ENCODE measurements at regions not wholly inside any gene's neighbourhood (a gene's known extent, or its start where the extent isn't known, plus 50 kb on each side); places are given as distances from the start of the nearest gene placed in this dataset.

DNA sequence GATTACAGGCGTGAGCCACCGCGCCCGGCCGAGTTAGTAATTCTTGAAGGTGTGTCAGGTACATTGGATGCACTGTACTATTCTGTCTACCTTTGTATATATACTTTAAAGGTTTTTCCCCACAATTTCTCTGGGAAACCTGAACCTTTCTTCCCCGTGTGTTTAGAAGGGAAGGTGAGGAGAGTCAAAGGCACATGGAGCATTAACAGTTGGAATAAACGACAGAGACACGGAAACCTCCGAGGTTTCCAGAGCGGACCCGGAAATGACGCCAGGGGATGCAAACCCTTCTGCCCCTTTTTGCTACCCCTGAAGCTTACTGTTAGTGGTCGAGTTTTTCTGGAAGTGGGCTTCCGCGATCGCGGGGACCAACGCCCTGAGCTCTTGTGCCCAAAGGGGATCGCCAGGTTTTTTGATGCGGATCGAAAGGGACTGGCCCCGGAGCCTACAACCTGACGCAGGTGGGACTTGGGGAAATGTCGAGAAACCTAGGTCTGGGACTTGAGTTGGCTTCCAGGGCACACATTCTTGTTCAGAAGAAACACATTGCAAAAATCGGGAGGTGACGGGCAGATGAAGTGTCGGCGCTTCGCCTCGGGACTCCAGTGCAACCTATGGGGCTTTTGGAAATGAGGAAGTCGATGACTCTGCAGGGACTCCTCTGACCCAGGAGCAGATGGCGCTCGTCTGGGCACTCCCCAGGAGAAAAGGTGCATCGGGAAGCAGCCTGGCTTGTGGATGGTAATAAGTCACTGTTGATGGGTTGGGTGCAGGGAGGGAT lies 218.2 kb downstream of the OR2B2 start (continued):
- TF ChIP-seq FOXJ3 (CRISPR knock-in tag; IDR thresholded peaks at IDR 0.05; ENCODE audit: borderline replicate concordance) (0 out of 2 replicates have a peak, but pooled peaks have one; percentile 19), DMTF1 (CRISPR knock-in tag; IDR thresholded peaks at IDR 0.05) (no peak), ZKSCAN8 (CRISPR knock-in tag; IDR thresholded peaks at IDR 0.05; ENCODE audit: borderline replicate concordance) (peak; percentile 74; the same call in 1 of the 2 replicates), ZNF317 (CRISPR knock-in tag; IDR thresholded peaks at IDR 0.05) (peak; percentile 36; the same call in 1 of the 2 replicates), GPBP1L1 (CRISPR knock-in tag; IDR thresholded peaks at IDR 0.05) (no peak), SMAD1 (CRISPR knock-in tag; IDR thresholded peaks at IDR 0.05; ENCODE audit: borderline replicate concordance, low read depth) (peak; percentile 93; the same call in 1 of the 2 replicates), GFI1 (CRISPR knock-in tag; IDR thresholded peaks at IDR 0.05; ENCODE audit: borderline replicate concordance) (no peak), BATF2 (CRISPR knock-in tag; IDR thresholded peaks at IDR 0.05) (no peak), SP2 (CRISPR knock-in tag; IDR thresholded peaks at IDR 0.05) (no peak), ZNF121 (CRISPR knock-in tag; IDR thresholded peaks at IDR 0.05) (no peak), ZNF746 (CRISPR knock-in tag; IDR thresholded peaks at IDR 0.05) (no peak), MYC (CRISPR knock-in tag; IDR thresholded peaks at IDR 0.05; ENCODE audit: borderline replicate concordance) (peak; percentile 59; the same call in 1 of the 2 replicates), ZNF10 (CRISPR knock-in tag; IDR thresholded peaks at IDR 0.05; ENCODE audit: borderline replicate concordance, low read depth) (no peak), ZNF253 (CRISPR knock-in tag; IDR thresholded peaks at IDR 0.05; ENCODE audit: borderline replicate concordance) (0 out of 2 replicates have a peak, but pooled peaks have one; percentile 67), ZBTB21 (CRISPR knock-in tag; IDR thresholded peaks at IDR 0.05) (no peak; the same call in 1 of the 2 replicates), ZNF570 (CRISPR knock-in tag; IDR thresholded peaks at IDR 0.05; ENCODE audit: borderline replicate concordance) (no peak), PRMT3 (CRISPR knock-in tag; IDR thresholded peaks at IDR 0.05; ENCODE audit: borderline replicate concordance, low read depth) (no peak), BORCS8-MEF2B (CRISPR knock-in tag; IDR thresholded peaks at IDR 0.05) (peak; percentile 35; the same call in 1 of the 2 replicates), ZNF24 (IDR thresholded peaks at IDR 0.05) (0 out of 2 replicates have a peak, but pooled peaks have one; percentile 29), ZNF598 (CRISPR knock-in tag; IDR thresholded peaks at IDR 0.05; ENCODE audit: borderline replicate concordance) (peak; percentile 71)
- TF ChIP-seq, protein P1, sequence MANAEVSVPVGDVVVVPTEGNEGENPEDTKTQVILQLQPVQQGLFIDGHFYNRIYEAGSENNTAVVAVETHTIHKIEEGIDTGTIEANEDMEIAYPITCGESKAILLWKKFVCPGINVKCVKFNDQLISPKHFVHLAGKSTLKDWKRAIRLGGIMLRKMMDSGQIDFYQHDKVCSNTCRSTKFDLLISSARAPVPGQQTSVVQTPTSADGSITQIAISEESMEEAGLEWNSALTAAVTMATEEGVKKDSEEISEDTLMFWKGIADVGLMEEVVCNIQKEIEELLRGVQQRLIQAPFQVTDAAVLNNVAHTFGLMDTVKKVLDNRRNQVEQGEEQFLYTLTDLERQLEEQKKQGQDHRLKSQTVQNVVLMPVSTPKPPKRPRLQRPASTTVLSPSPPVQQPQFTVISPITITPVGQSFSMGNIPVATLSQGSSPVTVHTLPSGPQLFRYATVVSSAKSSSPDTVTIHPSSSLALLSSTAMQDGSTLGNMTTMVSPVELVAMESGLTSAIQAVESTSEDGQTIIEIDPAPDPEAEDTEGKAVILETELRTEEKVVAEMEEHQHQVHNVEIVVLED (CRISPR knock-in tag; IDR thresholded peaks at IDR 0.05; ENCODE audit: borderline replicate concordance) = peak; percentile 47; the same call in 1 of the 2 replicates
- TF ChIP-seq, protein P2, sequence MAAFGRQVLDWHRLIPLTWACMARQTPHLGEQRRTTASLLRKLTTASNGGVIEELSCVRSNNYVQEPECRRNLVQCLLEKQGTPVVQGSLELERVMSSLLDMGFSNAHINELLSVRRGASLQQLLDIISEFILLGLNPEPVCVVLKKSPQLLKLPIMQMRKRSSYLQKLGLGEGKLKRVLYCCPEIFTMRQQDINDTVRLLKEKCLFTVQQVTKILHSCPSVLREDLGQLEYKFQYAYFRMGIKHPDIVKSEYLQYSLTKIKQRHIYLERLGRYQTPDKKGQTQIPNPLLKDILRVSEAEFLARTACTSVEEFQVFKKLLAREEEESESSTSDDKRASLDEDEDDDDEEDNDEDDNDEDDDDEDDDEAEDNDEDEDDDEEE (CRISPR knock-in tag; IDR thresholded peaks at IDR 0.05) = peak; percentile 28; the same call in 1 of the 2 replicates

All from HepG2 (cell line).